Astrocyte of the hippocampus (primary cell): ENCODE measurements at regions not wholly inside any gene's neighbourhood (a gene's known extent, or its start where the extent isn't known, plus 50 kb on each side); places are given as distances from the start of the nearest gene placed in this dataset.

Source experiments
- DNase-seq: peaks from one replicate; pipeline ENCODE4 v3.0.0; 2011; ENCODE audit warnings: low read depth, low spot score

DNA sequence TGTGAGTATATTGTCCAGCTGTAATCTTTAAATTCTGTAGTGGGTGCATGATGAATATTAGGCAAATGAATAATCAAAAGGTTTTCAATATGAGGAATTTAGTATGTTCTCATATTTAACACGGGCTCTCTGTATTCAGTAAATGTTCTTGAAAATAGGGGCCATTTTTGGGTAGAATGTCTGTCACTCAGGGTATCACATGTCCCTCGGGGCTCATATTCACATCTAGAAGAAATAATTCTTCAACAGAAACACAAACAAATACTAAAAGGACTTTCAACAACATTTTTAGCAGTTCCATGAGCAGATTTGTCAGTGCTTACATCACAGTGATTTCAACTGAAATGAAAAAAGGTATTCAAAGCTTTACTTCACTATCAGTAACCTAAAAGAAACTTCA is 1388.4 kb upstream of the MIR17HG start:
- DNase-seq = no peak

DNA sequence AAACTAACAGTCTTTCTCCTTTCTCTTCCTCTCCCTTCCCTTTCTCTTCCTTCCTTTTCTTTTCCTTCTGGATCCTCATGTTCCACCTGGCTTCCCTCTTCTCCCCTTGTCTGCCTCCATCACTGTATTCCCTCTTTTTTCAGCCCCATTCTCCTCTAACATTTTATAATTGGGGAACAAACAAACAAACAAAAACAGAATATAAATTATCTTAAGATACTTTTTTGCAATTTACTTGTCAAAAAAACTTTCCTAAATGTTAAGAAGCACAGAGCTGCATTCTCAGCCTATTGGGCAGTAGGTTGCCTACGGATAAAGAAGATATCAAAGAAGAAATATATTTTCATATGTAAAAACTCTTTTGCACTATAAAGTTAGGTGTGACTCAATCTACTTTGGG is 1382.2 kb upstream of the MIR17HG start:
- no peak for DNase-seq

DNA sequence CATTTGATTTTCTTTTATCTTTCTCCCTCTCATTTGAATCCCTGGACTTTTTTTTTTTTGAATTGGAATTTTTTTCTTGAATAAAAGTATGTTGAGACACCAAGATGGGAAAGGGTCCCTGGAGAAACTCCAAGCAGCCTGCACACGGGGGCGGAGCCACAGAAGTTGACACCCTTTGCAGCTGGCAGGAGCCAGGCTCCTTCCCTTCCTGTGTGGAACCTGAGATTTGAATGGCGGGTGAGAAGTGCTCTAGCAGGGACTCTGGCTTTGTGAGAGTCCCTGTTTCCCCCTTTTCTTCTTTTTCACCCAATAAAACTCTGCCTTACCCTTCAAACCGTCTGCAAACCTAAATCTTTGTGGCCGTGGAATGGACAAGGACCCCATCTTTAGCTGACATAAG is 1381.0 kb upstream of the MIR17HG start:
- no peak for DNase-seq

DNA sequence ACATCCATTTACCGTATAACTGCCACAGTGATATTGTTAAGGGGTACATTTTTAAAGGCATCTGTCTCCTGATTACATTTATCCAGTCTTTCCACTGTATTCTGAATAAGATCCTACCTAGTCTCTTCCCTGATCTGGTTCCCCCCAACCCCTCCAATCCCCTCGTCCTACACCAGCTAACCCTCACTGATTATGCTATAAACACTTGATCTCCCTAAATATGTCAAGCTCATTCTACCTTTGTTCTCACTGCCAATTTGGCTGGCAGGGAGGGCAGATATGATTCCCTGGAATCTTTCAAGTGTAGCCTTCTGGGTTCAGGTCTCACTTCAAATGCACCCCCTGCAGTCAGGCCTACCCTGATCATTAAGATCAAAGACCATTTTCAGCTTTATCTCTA is 1379.8 kb upstream of the MIR17HG start:
- no peak for DNase-seq

DNA sequence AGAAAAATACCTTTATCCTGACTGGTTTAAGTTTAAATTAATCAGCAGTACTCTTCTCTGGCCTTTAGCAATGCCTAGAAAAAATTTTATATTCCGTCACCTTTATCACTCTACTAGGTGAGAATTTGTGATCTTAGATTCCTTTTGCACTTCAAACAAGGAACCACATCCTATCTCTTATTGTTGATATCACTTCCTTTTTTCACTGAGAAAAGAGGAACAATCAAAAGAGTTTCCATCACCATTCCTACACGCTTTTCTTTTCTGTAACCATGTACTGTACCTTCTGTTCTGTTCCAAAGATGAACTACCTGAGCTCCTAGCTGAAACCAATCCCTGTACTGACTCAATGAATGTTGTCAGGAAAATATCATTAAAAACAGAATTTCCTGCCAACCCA is 1379.0 kb upstream of the MIR17HG start:
- DNase-seq = no peak

DNA sequence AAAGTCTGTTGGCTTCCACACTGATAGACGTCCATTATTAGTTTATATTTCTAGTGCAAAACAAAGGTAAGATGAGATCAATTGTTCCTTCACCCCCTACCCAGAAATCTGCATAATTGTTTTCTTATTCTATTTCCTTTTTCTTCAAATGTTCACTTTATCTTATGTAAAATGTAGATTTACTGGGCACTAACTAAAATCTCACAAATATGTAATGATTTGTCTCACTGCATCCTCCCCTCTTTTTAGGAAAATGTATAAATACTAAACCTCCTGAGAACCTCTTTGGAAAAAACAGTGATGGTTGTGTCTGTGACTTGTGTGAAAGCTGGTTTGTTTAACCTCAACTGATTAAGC is 1377.2 kb upstream of the MIR17HG start:
- no peak for DNase-seq

DNA sequence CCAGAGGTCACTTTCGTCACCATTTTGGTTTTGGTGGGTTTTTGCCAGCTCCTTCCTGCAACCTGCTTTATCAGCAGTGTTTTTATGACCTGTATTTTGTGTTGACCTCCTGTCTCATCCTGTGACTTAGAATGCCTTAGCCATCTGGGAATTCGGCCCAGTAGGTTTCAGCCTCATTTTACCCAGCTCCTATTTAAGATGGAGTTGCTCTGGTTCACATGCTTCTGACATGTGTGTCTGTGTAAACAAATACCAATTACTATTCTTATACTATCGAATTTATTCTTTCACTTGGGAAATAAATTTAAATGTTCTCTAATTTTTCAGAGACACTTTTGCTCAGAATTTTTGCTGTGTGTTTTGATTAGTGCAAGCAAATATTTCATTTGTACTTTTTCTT is 1370.3 kb upstream of the MIR17HG start:
- no peak for DNase-seq

DNA sequence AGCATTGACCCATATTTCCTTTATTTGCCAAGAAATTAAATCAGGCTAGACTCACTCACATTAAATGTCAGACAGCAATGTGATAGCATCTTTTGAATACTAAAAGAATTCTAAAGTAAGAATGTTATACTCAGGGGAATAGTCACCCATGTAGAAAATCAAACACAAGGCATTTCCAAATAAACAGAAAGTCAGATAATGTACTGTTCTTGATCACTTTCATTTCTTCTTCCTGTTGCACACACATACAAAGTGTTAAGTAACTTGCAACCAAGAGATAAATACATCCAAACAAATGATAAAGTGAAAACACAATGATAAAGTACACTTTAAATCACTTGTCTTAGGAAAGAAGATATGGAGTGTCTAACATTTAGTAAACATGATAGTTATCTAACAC is 1366.6 kb upstream of the MIR17HG start:
- DNase-seq = no peak

DNA sequence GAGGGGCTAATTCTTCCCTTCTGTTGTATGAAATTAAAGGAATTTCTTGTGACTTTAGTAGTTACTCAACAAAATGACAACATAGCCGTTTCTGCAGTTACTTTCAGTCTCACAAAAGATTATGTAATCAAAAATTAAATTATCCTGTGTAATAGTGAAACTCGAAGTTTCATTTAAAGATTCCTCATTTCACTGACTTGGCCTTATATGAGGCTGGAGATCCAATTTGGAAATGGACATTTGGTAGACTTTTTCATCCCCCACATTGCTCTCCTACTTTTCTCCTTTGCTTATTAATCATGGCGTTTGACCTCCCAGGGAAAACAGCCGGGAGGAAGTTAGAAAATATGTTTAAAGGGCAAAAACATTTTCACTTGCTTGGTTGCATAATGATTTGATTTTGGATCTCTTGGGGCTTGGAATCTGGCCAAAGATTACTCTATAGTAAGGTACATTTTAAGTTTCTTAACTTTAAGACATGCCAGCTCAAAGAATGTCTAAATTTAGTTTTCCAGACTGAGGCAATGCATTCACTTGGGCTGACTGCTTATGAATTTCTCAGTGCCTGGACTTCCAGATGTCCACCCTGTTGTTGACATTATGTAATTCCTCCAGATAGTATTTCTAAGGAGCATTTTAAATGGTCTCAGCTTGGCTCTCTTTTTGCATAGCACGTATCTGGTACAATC is 1364.9 kb upstream of the MIR17HG start:
- peak; percentile 18 for DNase-seq

DNA sequence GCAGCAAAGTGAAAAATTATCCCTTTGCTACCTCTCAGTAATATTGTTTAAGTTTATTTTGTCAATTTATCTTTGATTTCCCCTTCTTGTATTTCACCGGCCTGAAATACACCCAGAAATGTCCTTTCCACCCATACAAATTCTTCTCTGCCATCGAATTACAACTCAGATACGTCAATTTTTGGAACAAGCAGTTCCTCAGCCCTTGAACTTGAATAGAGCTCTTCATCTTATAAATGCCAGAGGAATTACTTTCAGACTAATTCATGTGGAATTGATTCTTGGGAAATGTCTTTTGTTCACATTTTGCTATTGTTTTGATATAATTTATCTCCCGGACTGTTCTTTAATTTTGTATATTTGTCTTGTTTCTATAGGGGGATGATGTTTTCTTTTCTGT is 1359.3 kb upstream of the MIR17HG start:
- peak; percentile 41 for DNase-seq

DNA sequence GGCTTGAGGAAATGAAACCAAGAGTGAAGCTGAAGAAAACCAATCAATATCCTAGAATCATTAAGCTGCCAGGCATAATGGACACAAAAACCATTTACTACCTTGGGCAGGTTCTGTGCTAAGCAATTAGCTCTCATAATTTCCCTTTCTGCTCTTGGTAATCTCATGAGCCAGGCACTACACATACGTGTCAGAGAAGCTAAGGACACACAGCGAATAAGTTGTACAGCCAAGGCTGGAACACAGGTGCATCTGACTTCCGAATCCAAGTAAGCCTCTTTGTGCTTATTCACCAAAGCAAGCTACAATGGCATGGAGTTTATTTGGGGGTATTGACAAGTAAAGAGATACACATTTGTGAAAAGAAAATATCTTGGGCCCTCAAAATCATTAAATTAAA is 1343.9 kb upstream of the MIR17HG start:
- DNase-seq = no peak

DNA sequence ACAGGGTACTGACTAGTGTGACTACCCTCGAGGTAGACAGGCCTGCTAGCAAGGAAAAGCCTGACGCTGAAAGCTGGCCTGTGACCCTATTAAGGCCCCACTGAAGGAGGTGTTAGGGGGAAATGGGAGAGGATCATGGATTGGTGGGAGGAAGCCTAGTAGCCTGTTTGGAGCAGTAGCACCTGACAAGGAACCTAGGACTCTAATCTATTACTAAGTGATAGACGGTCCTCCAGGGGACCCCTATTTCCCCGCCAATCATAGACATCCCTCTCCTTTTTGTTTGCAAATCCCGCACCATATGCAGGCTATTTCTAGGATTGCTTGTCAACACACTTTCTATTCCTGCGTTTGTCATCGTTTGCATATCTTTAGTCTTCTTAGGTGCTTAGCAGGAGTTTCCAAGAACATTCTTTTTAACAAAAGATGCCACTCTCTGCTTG is 1338.8 kb upstream of the MIR17HG start:
- no peak for DNase-seq

DNA sequence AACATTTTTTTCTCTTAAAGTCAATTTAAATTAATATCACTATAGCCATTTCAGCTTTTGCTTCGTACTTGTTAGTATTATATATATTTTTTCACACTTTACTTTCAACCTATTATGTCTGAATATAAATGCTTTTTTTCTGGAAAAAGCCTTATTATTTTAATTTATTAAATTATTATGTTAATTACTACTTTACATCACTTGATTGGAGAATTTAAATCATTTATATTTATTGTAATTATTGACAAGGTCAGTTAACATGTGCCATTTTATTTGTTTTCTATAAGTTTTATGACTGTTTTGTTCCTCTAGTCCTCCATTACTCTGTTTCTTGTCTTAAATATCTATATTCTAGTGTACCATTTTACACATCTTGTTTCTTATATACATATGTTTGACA is 1333.4 kb upstream of the MIR17HG start:
- no peak for DNase-seq

DNA sequence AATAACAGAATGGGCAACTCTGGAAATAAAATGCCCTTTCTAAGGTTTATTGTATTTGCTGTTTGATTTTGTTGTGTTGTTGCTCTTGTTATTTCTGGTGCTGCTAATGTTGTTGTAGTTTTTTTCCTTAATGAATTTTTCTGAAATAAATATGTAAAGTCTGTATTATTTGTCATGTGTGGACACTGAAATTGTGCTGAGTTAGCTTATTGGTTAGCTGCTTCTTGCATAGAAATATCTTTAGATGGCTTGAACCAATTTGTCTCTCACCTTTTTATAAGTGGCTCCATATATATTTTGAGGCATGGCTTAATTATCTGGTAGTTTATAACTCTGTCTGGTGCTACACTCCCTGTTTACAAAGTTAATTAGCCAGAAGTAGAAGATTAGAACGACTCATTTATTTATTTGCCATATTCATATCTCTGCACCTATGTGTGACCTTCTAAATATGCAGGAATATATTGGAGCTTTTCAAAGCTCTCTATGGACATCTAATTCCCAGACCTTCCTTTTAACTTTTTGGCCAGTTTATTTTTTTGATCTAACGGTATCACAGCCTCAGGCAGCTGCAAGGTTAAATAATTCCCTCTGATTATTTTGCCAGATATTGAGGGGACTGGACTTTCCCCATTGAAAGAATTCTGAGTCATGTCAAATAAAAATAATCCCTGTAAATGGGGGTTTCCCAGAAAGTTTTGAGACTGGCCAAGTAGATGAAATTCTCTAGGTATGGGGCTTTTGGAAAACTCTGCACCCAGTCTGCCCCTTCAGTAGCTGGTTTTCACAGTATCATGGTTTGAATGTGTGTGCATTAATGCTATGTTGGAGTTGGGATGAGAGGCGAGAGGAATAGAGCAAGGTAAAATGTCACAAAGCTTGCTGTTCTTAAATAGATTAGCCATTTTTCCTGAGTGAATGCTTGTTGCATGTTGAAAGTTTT is 1331.7 kb upstream of the MIR17HG start:
- DNase-seq = peak; percentile 19

DNA sequence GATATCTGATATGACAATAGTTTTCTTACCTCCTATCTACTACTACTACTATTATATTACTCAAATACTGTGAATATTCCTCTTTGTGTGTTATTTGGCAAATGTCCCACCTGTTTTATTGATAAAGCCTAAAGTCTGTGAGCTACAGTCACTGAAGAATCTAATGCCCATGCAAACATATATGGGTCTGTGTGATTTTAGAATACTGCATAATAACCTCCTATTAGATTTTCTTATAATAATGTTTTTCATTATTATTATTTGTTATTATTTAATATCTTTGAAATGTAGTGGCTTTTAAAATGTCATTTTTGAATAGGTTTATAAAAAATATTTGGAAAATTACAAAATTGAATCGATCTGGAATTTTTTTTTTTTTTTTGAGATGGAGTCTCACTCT is 1330.8 kb upstream of the MIR17HG start:
- DNase-seq = no peak

DNA sequence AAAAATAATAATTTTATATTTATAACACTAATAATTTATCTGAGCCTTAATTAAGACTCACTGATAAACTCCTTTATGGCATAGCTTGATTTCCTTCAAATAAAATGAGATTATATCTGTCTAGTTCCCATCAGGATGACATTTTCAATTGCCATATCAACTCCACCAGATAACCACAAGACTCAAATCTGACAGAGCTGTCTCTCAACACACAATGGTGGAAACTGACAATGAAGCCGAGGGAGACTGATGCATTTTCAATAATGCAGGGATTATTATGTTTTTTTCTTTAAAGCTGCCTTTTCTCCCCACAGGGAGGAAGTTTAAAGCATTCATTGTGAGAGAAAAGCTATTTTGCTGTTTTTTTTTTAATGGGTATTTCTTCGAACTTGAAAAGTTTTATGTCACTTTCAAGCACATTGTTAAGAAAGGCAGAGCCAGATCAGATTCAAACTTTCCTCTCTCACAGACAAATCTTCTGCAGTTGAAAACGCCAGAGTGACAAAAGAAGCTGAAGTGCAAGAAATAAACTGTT is 1326.9 kb upstream of the MIR17HG start:
- DNase-seq = no peak

DNA sequence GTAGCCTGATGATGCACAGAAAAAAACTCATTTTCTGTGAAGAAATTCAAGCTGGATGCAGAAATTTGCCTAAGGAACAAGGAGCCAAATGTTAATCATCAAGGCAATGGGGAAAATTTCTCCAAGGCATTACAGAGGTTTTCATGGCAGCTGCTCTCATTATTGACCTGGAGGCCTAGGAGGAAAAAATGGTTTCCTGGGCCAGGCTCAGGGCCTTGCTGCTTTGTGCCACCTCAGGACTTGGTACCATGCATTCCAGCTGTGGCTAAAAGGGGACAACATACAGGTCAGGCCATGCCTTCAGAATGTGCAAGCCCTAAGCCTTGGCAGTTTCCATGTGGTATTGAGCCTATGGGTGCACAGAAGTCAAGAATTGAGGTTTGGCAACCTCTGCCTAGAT is 1320.1 kb upstream of the MIR17HG start:
- DNase-seq = no peak

DNA sequence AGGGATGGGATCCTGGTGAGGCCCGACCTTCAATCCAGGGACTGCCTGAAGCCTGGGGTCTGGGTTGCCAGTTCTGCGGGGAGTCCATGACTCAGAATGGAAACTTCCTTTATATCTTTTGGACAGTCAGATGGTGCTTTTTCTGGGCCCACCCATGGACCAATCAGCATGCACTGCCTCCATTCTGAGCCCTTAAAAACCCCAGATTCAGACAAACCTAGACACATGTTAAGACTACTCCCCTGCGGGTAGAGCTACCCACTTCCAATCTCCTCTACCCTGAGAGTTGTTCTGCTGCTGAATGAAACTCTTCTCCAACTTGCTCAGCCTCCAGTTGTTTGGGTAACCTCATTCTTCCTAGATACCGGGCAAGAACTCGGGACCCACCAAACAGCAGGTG is 1315.2 kb upstream of the MIR17HG start:
- DNase-seq = no peak

DNA sequence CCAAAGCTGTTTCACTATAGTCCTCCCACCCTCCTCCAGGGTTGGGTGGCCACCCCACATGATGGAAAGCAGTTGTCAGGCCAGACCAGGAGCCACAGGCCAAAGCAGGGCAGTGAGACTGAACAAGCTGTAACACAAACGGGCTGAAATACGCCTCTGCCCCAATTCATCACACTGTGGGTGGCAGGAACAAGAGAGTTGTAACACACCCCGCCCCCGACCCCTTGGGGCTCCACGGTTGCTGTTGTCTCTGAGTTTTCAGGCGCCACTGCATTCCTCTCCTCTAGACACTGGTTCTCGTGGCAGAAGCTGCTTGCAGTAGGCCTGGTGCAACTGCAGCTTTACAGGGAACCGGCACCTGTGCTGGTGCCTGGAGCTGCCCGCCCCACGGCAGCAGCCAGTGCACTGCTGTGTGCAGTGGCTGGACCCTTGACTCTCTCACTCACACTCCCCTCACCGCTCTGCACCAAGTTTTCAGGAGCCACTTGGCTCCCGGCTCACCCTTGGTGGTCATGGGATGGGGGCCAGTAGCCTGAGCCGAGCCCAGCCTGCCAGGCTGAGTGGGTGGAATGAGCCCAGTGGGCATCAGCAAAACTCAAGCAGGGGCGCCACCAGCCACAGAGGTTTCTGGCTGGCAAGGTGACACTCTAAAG is 1314.5 kb upstream of the MIR17HG start:
- no peak for DNase-seq

DNA sequence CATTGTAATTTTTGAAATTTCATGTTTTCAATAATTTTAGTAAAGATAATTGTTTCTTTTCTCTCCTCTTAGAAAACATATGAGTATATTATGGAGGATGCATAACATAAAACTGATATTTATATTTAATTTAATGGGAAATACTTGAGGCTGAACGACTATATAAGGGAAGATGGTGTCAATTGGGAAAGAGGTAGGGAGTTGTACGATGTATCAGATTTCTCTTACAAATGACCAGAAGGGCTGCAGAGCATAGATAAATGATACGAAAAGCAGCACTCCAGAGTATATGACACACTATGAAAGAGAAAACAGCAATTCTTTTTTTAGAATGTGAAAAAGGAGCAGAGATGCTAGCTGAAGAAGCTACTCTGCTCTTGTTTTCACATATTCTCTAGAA is 1308.0 kb upstream of the MIR17HG start:
- DNase-seq = no peak

DNA sequence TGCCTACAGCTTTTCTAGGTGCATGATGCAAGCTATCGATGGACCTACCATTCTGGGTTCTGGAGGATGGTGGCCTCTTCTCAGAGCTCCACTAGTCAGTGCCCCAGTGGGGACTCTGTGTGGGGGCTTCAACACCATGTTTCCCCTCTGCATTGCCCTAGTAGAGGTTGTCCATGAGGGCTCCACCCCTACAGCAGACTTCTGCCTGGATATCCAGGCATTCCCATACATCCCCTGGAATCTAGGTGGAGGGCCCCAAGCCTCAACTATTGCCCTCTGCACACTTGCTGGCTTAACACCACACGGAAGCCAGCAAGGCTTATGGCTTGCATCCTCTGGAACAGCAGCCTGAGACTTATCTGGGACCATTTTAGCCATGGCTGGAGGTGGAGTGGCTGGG is 1299.9 kb upstream of the MIR17HG start:
- DNase-seq = no peak

DNA sequence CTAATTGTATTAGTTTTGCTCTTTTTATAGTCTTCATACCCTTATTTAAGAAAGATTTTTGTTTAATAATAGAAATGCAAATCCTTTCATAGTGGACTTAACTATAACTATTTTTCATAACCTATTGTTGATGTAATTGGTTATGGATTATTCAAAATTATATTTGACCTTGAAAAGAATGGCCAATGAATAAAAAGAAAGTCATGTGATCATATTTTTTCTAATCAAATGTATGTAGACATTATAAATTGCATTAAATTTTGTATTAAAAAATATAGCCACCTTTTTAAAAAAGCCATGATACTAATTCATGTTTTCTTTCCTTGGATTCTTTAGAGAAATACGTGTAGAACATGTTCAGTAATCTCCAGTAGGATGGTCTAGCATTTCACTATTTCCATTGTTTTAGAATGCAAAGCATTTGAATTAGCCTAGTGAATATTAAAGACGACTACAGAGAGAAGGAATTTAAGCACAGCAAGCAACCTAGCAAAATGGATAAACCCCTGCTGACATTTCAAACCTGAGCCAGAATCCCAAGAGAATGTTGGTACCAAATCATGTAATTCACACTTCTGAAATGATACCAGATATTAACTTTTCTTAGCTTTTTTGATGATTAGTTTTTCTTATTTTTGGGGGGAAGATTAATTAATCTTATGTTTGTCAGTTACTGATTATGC is 1297.4 kb upstream of the MIR17HG start:
- DNase-seq = no peak
